ENCODE measurements at regions not wholly inside any gene's neighbourhood (a gene's known extent, or its start where the extent isn't known, plus 50 kb on each side); places are given as distances from the start of the nearest gene placed in this dataset.

- Histone ChIP-seq H3K4me1 (peaks cover 29% of the 10 kb centered on the region), H3K36me3 (no peaks in the 10 kb centered on the region), H3K27me3 (ENCODE audit: low read depth) (peaks cover 5% of the 10 kb centered on the region), H3K27ac (no peak overlapping the region), H3K4me3 (no peak overlapping the region), H3K9me3 (no peaks in the 10 kb centered on the region)
- DNase-seq, result no peak
- no peak for ATAC-seq
- TF ChIP-seq, protein P1, sequence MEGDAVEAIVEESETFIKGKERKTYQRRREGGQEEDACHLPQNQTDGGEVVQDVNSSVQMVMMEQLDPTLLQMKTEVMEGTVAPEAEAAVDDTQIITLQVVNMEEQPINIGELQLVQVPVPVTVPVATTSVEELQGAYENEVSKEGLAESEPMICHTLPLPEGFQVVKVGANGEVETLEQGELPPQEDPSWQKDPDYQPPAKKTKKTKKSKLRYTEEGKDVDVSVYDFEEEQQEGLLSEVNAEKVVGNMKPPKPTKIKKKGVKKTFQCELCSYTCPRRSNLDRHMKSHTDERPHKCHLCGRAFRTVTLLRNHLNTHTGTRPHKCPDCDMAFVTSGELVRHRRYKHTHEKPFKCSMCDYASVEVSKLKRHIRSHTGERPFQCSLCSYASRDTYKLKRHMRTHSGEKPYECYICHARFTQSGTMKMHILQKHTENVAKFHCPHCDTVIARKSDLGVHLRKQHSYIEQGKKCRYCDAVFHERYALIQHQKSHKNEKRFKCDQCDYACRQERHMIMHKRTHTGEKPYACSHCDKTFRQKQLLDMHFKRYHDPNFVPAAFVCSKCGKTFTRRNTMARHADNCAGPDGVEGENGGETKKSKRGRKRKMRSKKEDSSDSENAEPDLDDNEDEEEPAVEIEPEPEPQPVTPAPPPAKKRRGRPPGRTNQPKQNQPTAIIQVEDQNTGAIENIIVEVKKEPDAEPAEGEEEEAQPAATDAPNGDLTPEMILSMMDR (IDR thresholded peaks at IDR 0.05), result no peak
- intact Hi-C loops (cut with DNase I), result no loop called here
Observed at GRCh38 chr16:85205747-85206471, 93.6 kb upstream of the CIBAR2 start.

- intact Hi-C loops (cut with DNase I), result no loop called here
- H3K4me3 ChIP-seq, result no peak overlapping the region
- H3K36me3 ChIP-seq, result no peaks in the 10 kb centered on the region
- DNase-seq (peak; percentile 70), ATAC-seq (peak; percentile 49 to 52)
- no peak overlapping the region for H3K27ac ChIP-seq
- TF ChIP-seq, protein P1 (IDR thresholded peaks at IDR 0.05), result no peak
- H3K9me3 ChIP-seq, result no peaks in the 10 kb centered on the region
- H3K27me3 ChIP-seq (ENCODE audit: low read depth), result peaks cover 5% of the 10 kb centered on the region
- peaks cover 34% of the 10 kb centered on the region for H3K4me1 ChIP-seq
Observed at GRCh38 chr16:85206472-85207356, 94.4 kb upstream of the CIBAR2 start.

DNA sequence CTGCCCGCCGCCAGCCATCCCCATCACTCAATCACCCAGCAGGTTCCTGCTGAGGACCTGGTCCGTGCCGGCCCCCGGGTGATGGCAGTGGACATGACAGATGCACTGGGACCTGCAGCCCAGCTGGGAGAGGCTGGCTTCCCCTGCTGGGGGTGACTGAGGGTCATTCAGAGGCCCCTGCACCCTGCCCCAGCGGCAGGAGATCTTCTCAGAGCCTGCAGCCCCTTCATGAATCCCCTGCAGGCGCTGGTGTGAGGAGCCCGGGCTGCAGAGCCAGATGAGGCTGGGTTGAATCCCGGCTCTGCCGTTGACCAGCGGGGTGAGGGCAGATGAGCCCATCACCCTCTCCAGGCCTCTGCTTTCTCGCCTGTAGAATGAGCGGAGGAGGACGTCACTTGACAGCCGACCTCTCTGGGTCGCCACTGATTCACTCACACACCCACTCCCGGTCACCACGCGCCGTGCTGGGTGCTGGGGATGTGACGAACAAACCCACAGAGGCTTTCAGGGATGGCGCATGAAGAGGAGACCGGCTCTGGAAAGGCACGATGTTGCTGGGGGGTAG lies 95.2 kb upstream of the CIBAR2 start:
- H3K27me3 ChIP-seq (ENCODE audit: low read depth), result peaks cover 5% of the 10 kb centered on the region
- H3K9me3 ChIP-seq, result no peaks in the 10 kb centered on the region
- DNase-seq, result no peak
- TF ChIP-seq, protein P1 (IDR thresholded peaks at IDR 0.05), result no peak
- H3K36me3 ChIP-seq, result no peaks in the 10 kb centered on the region
- no peak overlapping the region for H3K27ac ChIP-seq
- intact Hi-C loops (cut with DNase I), result no loop called here
- peaks cover 34% of the 10 kb centered on the region for H3K4me1 ChIP-seq
- ATAC-seq, result no peak
- H3K4me3 ChIP-seq, result no peak overlapping the region

DNA sequence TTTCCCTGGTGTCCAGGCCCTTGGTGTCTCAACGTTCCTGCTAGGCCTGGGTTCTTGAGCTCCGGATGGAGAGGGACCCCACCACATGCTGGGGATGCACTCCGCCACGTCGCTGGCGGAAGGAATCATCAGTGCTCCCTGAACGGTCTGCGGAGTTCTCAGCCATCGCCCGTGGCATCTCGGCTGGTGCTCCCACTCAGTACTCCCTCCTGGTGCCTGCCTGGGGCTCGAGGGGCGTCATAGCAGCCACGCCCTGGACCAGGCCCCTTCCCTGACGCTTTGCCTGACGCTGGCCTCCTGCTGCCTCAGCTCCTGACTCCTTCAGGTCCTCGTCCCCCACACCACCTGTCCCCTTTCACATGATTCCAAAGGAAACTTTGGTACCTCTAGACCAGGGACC lies 95.9 kb upstream of the CIBAR2 start:
- H3K36me3 ChIP-seq, result no peaks in the 10 kb centered on the region
- H3K27me3 ChIP-seq (ENCODE audit: low read depth), result peaks cover 5% of the 10 kb centered on the region
- ATAC-seq (no peak), DNase-seq (no peak)
- H3K27ac ChIP-seq, result no peak overlapping the region
- H3K4me1 ChIP-seq, result peaks cover 31% of the 10 kb centered on the region
- intact Hi-C loops (cut with DNase I), result no loop called here
- H3K9me3 ChIP-seq, result no peaks in the 10 kb centered on the region
- no peak overlapping the region for H3K4me3 ChIP-seq
- TF ChIP-seq, protein P1 (IDR thresholded peaks at IDR 0.05), result no peak

DNA sequence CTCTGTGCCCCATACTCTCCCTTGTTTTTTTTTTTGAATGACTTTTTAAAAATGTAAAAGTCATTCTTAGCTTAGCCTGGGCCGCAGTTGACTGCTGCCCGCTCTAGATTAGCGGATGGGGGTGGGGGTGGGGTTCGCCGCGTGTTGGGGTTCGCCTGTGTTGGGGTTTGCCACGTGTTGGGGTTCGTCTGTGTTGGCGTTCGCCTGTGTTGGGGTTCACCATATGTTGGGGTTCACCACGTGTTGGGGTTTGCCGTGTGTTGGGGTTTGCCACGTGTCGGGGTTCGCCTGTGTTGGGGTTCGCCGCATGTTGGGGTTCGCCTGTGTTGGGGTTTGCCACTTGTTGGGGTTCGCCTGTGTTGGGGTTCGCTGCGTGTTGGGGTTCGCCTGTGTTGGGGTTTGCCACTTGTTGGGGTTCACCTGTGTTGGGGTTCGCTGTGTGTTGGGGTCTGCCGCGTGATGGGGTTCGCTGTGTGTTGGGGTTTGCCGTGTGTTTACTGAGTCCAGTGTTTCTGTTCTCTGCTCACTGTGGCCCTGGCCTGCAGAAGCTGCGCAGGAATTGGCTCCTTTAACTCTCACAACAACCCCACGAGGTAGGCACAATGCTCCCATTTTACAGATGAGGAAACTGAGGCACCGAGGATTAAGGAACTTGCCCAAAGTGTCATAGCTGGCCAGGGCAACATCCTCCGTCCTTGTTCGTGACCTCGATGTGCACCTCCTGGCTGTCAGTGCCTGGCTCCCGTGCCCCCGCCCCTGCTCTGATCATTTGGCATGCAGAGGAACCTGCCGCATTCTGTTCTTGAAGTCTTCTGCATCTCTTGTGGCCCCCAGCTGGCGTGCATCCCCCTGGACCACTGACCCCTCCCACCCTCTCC lies 96.6 kb upstream of the CIBAR2 start:
- TF ChIP-seq, protein P1 (IDR thresholded peaks at IDR 0.05), result no peak
- H3K36me3 ChIP-seq, result no peaks in the 10 kb centered on the region
- intact Hi-C loops (cut with DNase I), result no loop called here
- peaks cover 5% of the 10 kb centered on the region for H3K27me3 ChIP-seq (ENCODE audit: low read depth)
- DNase-seq (no peak), ATAC-seq (no peak)
- peaks cover 30% of the 10 kb centered on the region for H3K4me1 ChIP-seq
- H3K4me3 ChIP-seq, result no peak overlapping the region
- H3K27ac ChIP-seq, result no peak overlapping the region
- H3K9me3 ChIP-seq, result no peaks in the 10 kb centered on the region

Data from lower lobe of right lung (tissue), 2 donors.